ENCODE measurements at regions not wholly inside any gene's neighbourhood (a gene's known extent, or its start where the extent isn't known, plus 50 kb on each side); places are given as distances from the start of the nearest gene placed in this dataset.
A peak's percentile ranks its signal among the peaks of the same experiment; 100 is the strongest.

- TF ChIP-seq FOXP2 (optimal IDR thresholded peaks at IDR 0.05; ENCODE audit: control extremely low read depth, extremely low read length, insufficient read depth) (no peak), EZH2 (IDR thresholded peaks at IDR 0.05) (no peak)
- Histone ChIP-seq H3K9ac (ENCODE audit: insufficient read length) (no peak overlapping the region), H3K4me3 (no peak overlapping the region), H3K36me3 (ENCODE audit: insufficient read depth, low read length) (no peaks in the 10 kb centered on the region), H3K9me3 (ENCODE audit: low read depth, low read length) (no peaks in the 10 kb centered on the region), H3K27ac (no peak overlapping the region)
- no peak for DNase-seq (ENCODE audit: low read depth, low spot score)
Observed at GRCh38 chr2:183242937-183243336, 118.7 kb downstream of the NUP35 start.

DNA sequence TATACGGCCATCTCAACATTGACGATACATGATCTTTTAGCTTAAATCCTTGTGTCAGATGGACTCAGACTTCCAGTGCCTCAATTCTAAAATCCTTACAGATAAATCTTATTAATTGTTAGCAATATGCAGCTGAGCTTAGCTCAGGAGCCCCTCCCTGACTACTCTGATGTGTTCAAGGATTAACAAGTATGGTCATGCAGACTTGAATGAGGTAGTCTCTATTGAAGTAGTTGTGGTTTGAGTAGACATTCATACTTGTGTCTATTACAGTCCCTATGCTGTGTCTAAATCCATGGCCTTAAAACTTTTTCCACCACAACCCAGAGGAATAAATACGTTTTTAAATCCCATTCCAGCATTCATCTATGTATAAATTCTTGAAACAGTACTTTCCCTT, 119.5 kb downstream of the NUP35 start:
- Histone ChIP-seq H3K9me3 (ENCODE audit: low read depth, low read length) (no peaks in the 10 kb centered on the region), H3K27ac (no peak overlapping the region), H3K36me3 (ENCODE audit: insufficient read depth, low read length) (no peaks in the 10 kb centered on the region), H3K4me3 (no peak overlapping the region), H3K9ac (ENCODE audit: insufficient read length) (no peak overlapping the region)
- DNase-seq (ENCODE audit: low read depth, low spot score) = no peak
- no peak for TF ChIP-seq EZH2 (IDR thresholded peaks at IDR 0.05)
- TF ChIP-seq FOXP2 (optimal IDR thresholded peaks at IDR 0.05; ENCODE audit: control extremely low read depth, extremely low read length, insufficient read depth) = no peak
- TF ChIP-seq POLR2AphosphoS5 (IDR thresholded peaks at IDR 0.05; ENCODE audit: borderline replicate concordance, low read depth, low read length) = no peak

- Histone ChIP-seq H3K9ac (ENCODE audit: insufficient read length) (no peak overlapping the region), H3K4me3 (no peak overlapping the region)
- no peak for DNase-seq (ENCODE audit: low read depth, low spot score)
Observed at GRCh38 chr2:183244300-183244844, 120.1 kb downstream of the NUP35 start.

DNA sequence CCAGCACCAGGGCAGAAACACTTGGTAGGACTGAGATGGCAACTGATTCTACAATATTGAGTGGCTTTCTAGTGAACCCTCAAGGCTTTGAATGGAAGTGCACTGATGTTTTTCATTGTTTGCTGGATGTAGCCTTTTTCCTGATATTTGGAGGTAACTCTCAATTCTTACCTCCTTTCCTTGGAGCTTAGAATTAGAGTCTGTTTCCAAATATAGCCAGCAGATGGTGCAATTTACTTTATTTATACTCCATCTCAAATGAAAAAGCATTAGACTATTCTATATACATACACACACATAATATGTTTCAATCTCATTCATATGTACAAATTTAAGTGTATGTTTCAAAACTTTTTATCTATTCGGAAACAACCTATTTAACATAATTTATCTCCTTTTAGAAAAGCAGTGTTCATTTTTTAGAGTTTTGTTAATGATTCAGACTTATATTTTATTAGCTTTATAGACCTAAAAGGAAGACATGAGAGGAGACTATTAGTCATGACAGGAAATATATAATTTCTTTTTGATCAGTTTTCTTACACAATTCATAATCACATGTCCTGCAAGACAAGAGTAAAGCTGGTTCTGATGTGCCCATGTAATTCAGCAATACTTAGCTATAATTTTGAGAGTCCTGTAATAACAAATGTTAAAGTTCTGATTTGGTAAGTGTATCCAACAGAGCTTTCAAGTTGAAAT, 124.8 kb downstream of the NUP35 start:
- Histone ChIP-seq H3K9me3 (ENCODE audit: low read depth, low read length) (no peaks in the 10 kb centered on the region), H3K27ac (0 out of 2 replicates have a peak overlapping the region, but pooled peaks have one; percentile 10), H3K36me3 (ENCODE audit: insufficient read depth, low read length) (no peaks in the 10 kb centered on the region), H3K9ac (ENCODE audit: insufficient read length) (no peak overlapping the region), H3K4me3 (no peak overlapping the region)
- no peak for DNase-seq (ENCODE audit: low read depth, low spot score)
- TF ChIP-seq EZH2 (IDR thresholded peaks at IDR 0.05) (no peak), POLR2AphosphoS5 (IDR thresholded peaks at IDR 0.05; ENCODE audit: borderline replicate concordance, low read depth, low read length) (no peak), FOXP2 (optimal IDR thresholded peaks at IDR 0.05; ENCODE audit: control extremely low read depth, extremely low read length, insufficient read depth) (no peak)

More at GRCh38 chr2:183244300-183244844, 120.1 kb downstream of the NUP35 start:
- TF ChIP-seq EZH2 (IDR thresholded peaks at IDR 0.05) (no peak), FOXP2 (optimal IDR thresholded peaks at IDR 0.05; ENCODE audit: control extremely low read depth, extremely low read length, insufficient read depth) (no peak), POLR2AphosphoS5 (IDR thresholded peaks at IDR 0.05; ENCODE audit: borderline replicate concordance, low read depth, low read length) (no peak)
- Histone ChIP-seq H3K9me3 (ENCODE audit: low read depth, low read length) (no peaks in the 10 kb centered on the region), H3K36me3 (ENCODE audit: insufficient read depth, low read length) (no peaks in the 10 kb centered on the region), H3K27ac (no peak overlapping the region)

DNA sequence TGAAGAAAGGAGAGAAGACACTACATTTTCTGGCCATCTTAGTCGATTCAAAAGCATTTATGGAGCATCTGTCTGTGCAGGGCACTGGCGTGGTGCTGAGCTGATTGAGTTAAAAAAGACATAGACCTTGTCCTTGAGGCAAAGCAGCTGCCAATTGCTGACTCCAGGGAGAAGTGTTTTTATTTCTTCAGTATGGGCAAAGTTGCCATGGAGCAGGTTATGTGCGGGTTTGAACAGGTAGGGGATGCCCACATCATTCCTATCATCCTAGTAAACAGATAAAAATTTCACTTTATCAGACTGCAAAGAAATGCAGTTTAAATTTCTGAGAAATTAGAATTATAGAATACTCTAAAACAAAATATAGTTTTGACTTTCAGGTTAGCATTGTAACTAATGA, 125.8 kb downstream of the NUP35 start:
- no peak overlapping the region for H3K9ac ChIP-seq (ENCODE audit: insufficient read length)
- no peak overlapping the region for H3K27ac ChIP-seq
- H3K9me3 ChIP-seq (ENCODE audit: low read depth, low read length) = no peaks in the 10 kb centered on the region
- H3K4me3 ChIP-seq = no peak overlapping the region
- H3K36me3 ChIP-seq (ENCODE audit: insufficient read depth, low read length) = no peaks in the 10 kb centered on the region
- TF ChIP-seq FOXP2 (optimal IDR thresholded peaks at IDR 0.05; ENCODE audit: control extremely low read depth, extremely low read length, insufficient read depth) (no peak), EZH2 (IDR thresholded peaks at IDR 0.05) (no peak), POLR2AphosphoS5 (IDR thresholded peaks at IDR 0.05; ENCODE audit: borderline replicate concordance, low read depth, low read length) (no peak)
- DNase-seq (ENCODE audit: low read depth, low spot score) = no peak

DNA sequence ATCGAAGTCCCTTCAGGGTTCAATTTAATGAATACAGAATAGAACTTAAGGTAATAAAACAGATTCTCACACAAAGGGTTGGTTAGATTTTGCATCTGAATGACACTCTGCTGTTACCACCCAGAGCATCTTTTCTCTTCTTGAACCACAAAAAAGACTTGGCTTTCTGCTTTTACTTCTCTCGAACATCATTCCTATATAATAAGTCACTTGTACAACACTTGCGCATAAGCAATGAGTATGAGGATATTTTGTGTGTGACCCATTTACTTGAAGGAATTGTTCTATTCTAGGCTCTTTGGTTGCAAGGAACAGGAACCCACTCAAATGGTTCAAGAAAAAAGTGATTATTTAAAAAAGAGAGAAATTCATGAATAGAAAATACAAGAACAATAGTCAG, 126.2 kb downstream of the NUP35 start:
- DNase-seq (ENCODE audit: low read depth, low spot score) = no peak
- H3K9me3 ChIP-seq (ENCODE audit: low read depth, low read length) = no peaks in the 10 kb centered on the region
- no peak overlapping the region for H3K9ac ChIP-seq (ENCODE audit: insufficient read length)
- H3K27ac ChIP-seq = no peak overlapping the region
- TF ChIP-seq POLR2AphosphoS5 (IDR thresholded peaks at IDR 0.05; ENCODE audit: borderline replicate concordance, low read depth, low read length) (no peak), FOXP2 (optimal IDR thresholded peaks at IDR 0.05; ENCODE audit: control extremely low read depth, extremely low read length, insufficient read depth) (no peak), EZH2 (IDR thresholded peaks at IDR 0.05) (no peak)
- H3K4me3 ChIP-seq = no peak overlapping the region
- no peaks in the 10 kb centered on the region for H3K36me3 ChIP-seq (ENCODE audit: insufficient read depth, low read length)

- DNase-seq (ENCODE audit: low read depth, low spot score) = no peak
- Histone ChIP-seq H3K27ac (no peak overlapping the region), H3K4me3 (no peak overlapping the region), H3K9ac (ENCODE audit: insufficient read length) (no peak overlapping the region), H3K36me3 (ENCODE audit: insufficient read depth, low read length) (no peaks in the 10 kb centered on the region), H3K9me3 (ENCODE audit: low read depth, low read length) (no peaks in the 10 kb centered on the region)
- TF ChIP-seq EZH2 (IDR thresholded peaks at IDR 0.05) = no peak
- no peak for TF ChIP-seq FOXP2 (optimal IDR thresholded peaks at IDR 0.05; ENCODE audit: control extremely low read depth, extremely low read length, insufficient read depth)
- no peak for TF ChIP-seq POLR2AphosphoS5 (IDR thresholded peaks at IDR 0.05; ENCODE audit: borderline replicate concordance, low read depth, low read length)
Observed at GRCh38 chr2:183253441-183254130, 129.3 kb downstream of the NUP35 start.

DNA sequence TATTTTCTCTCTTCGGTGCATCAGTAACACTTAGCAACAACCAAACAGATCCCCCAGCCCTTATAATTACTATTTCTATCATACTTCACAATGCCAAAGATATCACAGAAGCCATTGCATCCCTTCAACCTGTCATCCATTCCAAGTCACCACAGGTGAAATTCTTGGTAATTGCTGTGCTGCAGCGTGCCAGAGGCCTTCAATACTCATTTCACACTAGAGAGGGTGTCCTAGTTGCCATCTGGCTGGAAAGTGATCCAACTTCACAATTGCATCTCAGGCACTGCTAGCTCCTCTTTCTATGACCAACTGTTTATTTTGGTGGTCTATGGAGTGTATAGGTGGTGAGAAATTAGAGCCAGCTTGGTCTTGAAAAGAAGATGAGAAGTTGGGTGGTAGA, 131.2 kb downstream of the NUP35 start:
- DNase-seq (ENCODE audit: low read depth, low spot score) = no peak

More for the DNA sequence above, 131.2 kb downstream of the NUP35 start:
- Histone ChIP-seq H3K9ac (ENCODE audit: insufficient read length) (no peak overlapping the region), H3K4me3 (no peak overlapping the region), H3K36me3 (ENCODE audit: insufficient read depth, low read length) (no peaks in the 10 kb centered on the region), H3K27ac (no peak overlapping the region), H3K9me3 (ENCODE audit: low read depth, low read length) (no peaks in the 10 kb centered on the region)
- TF ChIP-seq FOXP2 (optimal IDR thresholded peaks at IDR 0.05; ENCODE audit: control extremely low read depth, extremely low read length, insufficient read depth) = no peak
- no peak for TF ChIP-seq EZH2 (IDR thresholded peaks at IDR 0.05)
- TF ChIP-seq POLR2AphosphoS5 (IDR thresholded peaks at IDR 0.05; ENCODE audit: borderline replicate concordance, low read depth, low read length) = no peak
